K562 (cell line): ENCODE measurements at regions not wholly inside any gene's neighbourhood (a gene's known extent, or its start where the extent isn't known, plus 50 kb on each side); places are given as distances from the start of the nearest gene placed in this dataset.

Experiments used
- ATAC-seq: fragments of 200-7000 bp; cut with Tn5 transposase; 3 replicates; pipeline ENCODE4 v1.9.1; 2020; ENCODE audit warnings: moderate library complexity
- BruUV-seq: library from RNA; stranded (reverse); fragments of 400-500 nt; replicated peaks from 2 replicates; lab custom pipeline; 2021; lab: Mats Ljungman, UMichigan
- CTCF ChIA-PET: fragments of 300-600 bp; formaldehyde crosslinking; extraction: SDS; loops from one replicate; lab custom pipeline; 2021; ENCODE audit warnings: low intra/inter-chr PET ratio; lab: Yijun Ruan, JAX
- POLR2A ChIA-PET: fragments of 300-600, 350-650 bp; sonication (Branson Sonifier 250); formaldehyde crosslinking; extraction: SDS; loops from one replicate; lab custom pipeline; 2021; ENCODE audit warnings: antibody characterized with exemption, inconsistent platforms; lab: Yijun Ruan, JAX
- DNase-seq, 4 experiments: peaks; one replicate each; pipeline versions ENCODE4 v3.0.0 to v3.0.0-alpha.2; 2011 to 2018; ENCODE audit warnings: low spot score in 3 of 4, mixed read lengths in 3 of 4; ENCODE audit errors: extremely low read depth in 1 of 4
- FAIRE-seq: peaks from 2 replicates; lab custom pipeline; 2011; peaks lifted over from hg19 to GRCh38; lab: Jason Lieb, UNC
- H2AFZ ChIP-seq: 2 replicates; pipeline ENCODE4 v1.6.0; 2011; ENCODE audit warnings: low read depth, low read length, control low read depth, inconsistent platforms
- H3K27ac ChIP-seq: fragments of 200-600 bp; 3 replicates; pipeline ENCODE4 v1.8.0; 2011; ENCODE audit warnings: low read depth, mild to moderate bottlenecking, control low read depth, inconsistent platforms, low read length, moderate library complexity, mixed read lengths; ENCODE audit errors: extremely low read depth
- H3K27me3 ChIP-seq, 2 experiments: fragments of 300-600 bp in 1 of 2; 2 replicates in 1 of 2; 3 replicates in 1 of 2; pipeline versions ENCODE4 v1.6.0 to v1.8.0; 2011; ENCODE audit warnings: inconsistent platforms in 2 of 2, low read length in 2 of 2, mild to moderate bottlenecking in 1 of 2, mixed read lengths in 1 of 2, moderate library complexity in 1 of 2; ENCODE audit not compliant: control insufficient read depth in 2 of 2, insufficient read depth in 2 of 2
- H3K36me3 ChIP-seq: fragments of 300-600 bp; 3 replicates; pipeline ENCODE4 v1.8.0; 2011; ENCODE audit warnings: mild to moderate bottlenecking, low read length, inconsistent platforms; ENCODE audit not compliant: control insufficient read depth, insufficient read depth
- H3K4me1 ChIP-seq, 2 experiments: fragments of 200-600 bp in 1 of 2; replicated peaks in 1 of 2; 2 replicates in 1 of 2; 3 replicates in 1 of 2; pipeline versions ENCODE4 v1.5.1 to v1.8.0; 2011; ENCODE audit warnings: inconsistent platforms in 2 of 2, low read length in 2 of 2, mild to moderate bottlenecking in 1 of 2, mixed read lengths in 1 of 2, moderate library complexity in 1 of 2; ENCODE audit not compliant: control insufficient read depth in 2 of 2, insufficient read depth in 2 of 2
- H3K4me2 ChIP-seq: 2 replicates; pipeline ENCODE4 v1.6.1; 2011; ENCODE audit warnings: low read length, control low read depth, inconsistent platforms, mixed read lengths; ENCODE audit not compliant: insufficient read depth
- H3K4me3 ChIP-seq: fragments of 200-600 bp; sonication (generic), shearing (Covaris generic); 2 replicates; pipeline ENCODE4 v1.5.1; 2016; ENCODE audit warnings: control low read depth, inconsistent platforms
- H3K79me2 ChIP-seq: fragments of 200-600 bp; 3 replicates; pipeline ENCODE4 v1.8.0; 2011; ENCODE audit warnings: low read length, inconsistent platforms; ENCODE audit not compliant: control insufficient read depth, insufficient read depth
- H3K9ac ChIP-seq, 2 experiments: 2 replicates each; pipeline versions ENCODE4 v1.6.0 to v1.6.1; 2011; ENCODE audit warnings: low read depth in 2 of 2, low read length in 2 of 2, control low read depth in 1 of 2, inconsistent platforms in 1 of 2, mild to moderate bottlenecking in 1 of 2, mixed read lengths in 1 of 2; ENCODE audit not compliant: insufficient read depth in 1 of 2
- H3K9me1 ChIP-seq: one replicate; pipeline ENCODE4 v1.6.0; 2011; ENCODE audit warnings: inconsistent platforms, mild to moderate bottlenecking, low read length, moderate library complexity; ENCODE audit not compliant: control insufficient read depth, insufficient read depth
- H3K9me3 ChIP-seq: replicated peaks from 2 replicates; pipeline ENCODE4 v1.5.1; 2011; ENCODE audit warnings: low read depth, low read length, inconsistent platforms; ENCODE audit not compliant: control insufficient read depth, insufficient read depth
- H4K20me1 ChIP-seq: replicated peaks from 2 replicates; pipeline ENCODE4 v1.6.1; 2011; ENCODE audit warnings: low read length, inconsistent platforms, mixed read lengths; ENCODE audit not compliant: control insufficient read depth, insufficient read depth
- CBFA2T3 ChIP-seq: fragments of 450-650 bp; IDR thresholded peaks from 2 replicates; pipeline ENCODE4 v1.6.1; 2017
- DEAF1 ChIP-seq: fragments of 450-650 bp; formaldehyde crosslinking; IDR thresholded peaks from 2 replicates; pipeline ENCODE4 v1.4.0; 2020; ENCODE audit warnings: mild to moderate bottlenecking, moderate library complexity
- HOXB6 ChIP-seq: fragments of 250-450 bp; sonication (Bioruptor Pico); IDR thresholded peaks from 2 replicates; pipeline ENCODE4 v1.5.1; 2022; ENCODE audit warnings: mild to moderate bottlenecking, borderline replicate concordance
- KDM2B ChIP-seq: fragments of 250-450 bp; sonication (Bioruptor Pico); IDR thresholded peaks from 2 replicates; pipeline ENCODE4 v1.8.0; 2021; ENCODE audit warnings: mild to moderate bottlenecking, moderate library complexity
- MYC ChIP-seq, 2 experiments: fragments of 250-450 bp in 1 of 2; sonication (Bioruptor Pico) in 1 of 2; IDR thresholded peaks; 2 replicates each; pipeline versions ENCODE4 v1.5.1 to v1.6.1; 2012 to 2021; ENCODE audit warnings: low read depth in 2 of 2, borderline replicate concordance in 1 of 2, improper control_type of control experiment in 1 of 2, low read length in 1 of 2, mild to moderate bottlenecking in 1 of 2, moderate library complexity in 1 of 2
- RB1 ChIP-seq: fragments of 450-650 bp; IDR thresholded peaks from 2 replicates; pipeline ENCODE4 v1.6.1; 2017; ENCODE audit warnings: low read depth, mild to moderate bottlenecking
- SAP30 ChIP-seq: fragments of 200-600 bp; sonication (generic); IDR thresholded peaks from 2 replicates; pipeline ENCODE4 v1.6.1; 2012; ENCODE audit warnings: borderline replicate concordance, low read depth, mild to moderate bottlenecking, moderate library complexity, low read length, control low read depth, inconsistent platforms; ENCODE audit not compliant: insufficient read depth, poor library complexity, severe bottlenecking
- SMAD4 ChIP-seq: fragments of 250-450 bp; sonication (Bioruptor Pico); conservative IDR thresholded peaks from 2 replicates; pipeline ENCODE4 v1.8.0; 2021; ENCODE audit warnings: inconsistent platforms, mild to moderate bottlenecking, moderate library complexity
- SUPT5H ChIP-seq: fragments of 450-650 bp; IDR thresholded peaks from 2 replicates; pipeline ENCODE4 v1.6.1; 2016
- ZNF146 ChIP-seq: IDR thresholded peaks from one replicate; pipeline ENCODE4 v1.6.1; 2018; ENCODE audit warnings: missing compliant biosample characterization; ENCODE audit not compliant: unreplicated experiment
- ZNF445 ChIP-seq: fragments of 250-450 bp; sonication (Bioruptor Pico); IDR thresholded peaks from 2 replicates; pipeline ENCODE4 v1.4.0; 2020; ENCODE audit warnings: low read depth, mild to moderate bottlenecking, moderate library complexity
- ZNF561 ChIP-seq: fragments of 450-650 bp; formaldehyde crosslinking; conservative IDR thresholded peaks from 2 replicates; pipeline ENCODE4 v1.4.0; 2020; ENCODE audit warnings: mild to moderate bottlenecking, moderate library complexity
- ZNF778 ChIP-seq: fragments of 450-650 bp; formaldehyde crosslinking; IDR thresholded peaks from 2 replicates; pipeline ENCODE4 v1.4.0; 2020; ENCODE audit warnings: mild to moderate bottlenecking, moderate library complexity
- WGBS: fragments of 100-300 bp; shearing (Covaris generic); methylation state at CpG from one replicate; pipeline ENCODE4 v1.1.6; 2016; ENCODE audit warnings: low coverage, mixed read lengths; ENCODE audit not compliant: insufficient coverage; ENCODE audit errors: missing lambda C conversion rate; 5-methylcytosine and 5-hydroxymethylcytosine counted together
- in situ Hi-C: fragments of 300-500 bp; cut with MboI; formaldehyde crosslinking; loops from 4 replicates; pipeline ENCODE4 v1.15.0; 2018; ENCODE audit warnings: inconsistent platforms, mixed read lengths
- intact Hi-C: fragments of 100-400 bp; cut with micrococcal nuclease; formaldehyde crosslinking; loops from 2 replicates; pipeline ENCODE4 v1.14.2; 2022
- TF ChIP-seq, protein P1 (sequence below): fragments of 200-800 bp; sonication (Bioruptor generic); IDR thresholded peaks from 2 replicates; pipeline ENCODE4 v1.6.1; 2017; ENCODE audit warnings: missing genetic modification characterization, missing compliant biosample characterization
- TF ChIP-seq, protein P2 (sequence below): fragments of 250-450 bp; sonication (Bioruptor Pico); IDR thresholded peaks from 2 replicates; pipeline ENCODE4 v1.4.0; 2020

DNA sequence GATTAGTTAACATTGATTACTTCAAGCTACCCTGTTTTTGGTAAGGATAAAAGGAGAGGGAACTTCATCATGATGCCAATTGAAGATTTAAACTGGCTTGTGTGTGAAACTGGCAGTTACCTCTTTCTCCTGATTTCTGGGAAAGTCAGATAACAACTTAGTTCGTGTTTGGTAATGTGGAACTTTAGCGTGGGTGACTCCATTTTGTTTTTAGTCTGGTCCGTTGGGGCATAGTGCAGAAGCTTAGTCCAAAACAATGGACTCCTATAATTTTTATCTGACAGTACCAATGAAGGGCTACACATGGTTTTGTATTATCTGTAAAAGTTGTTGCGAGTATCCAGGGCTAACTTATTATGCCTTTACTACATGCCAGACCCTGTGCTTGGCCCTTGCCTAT is 294.9 kb downstream of the GUCY2F start:
- ATAC-seq (no peak), DNase-seq (no peak), FAIRE-seq (no peak)
- Histone ChIP-seq H3K9me3 (no peaks in the 10 kb centered on the region), H3K27ac (no peak overlapping the region), H2AFZ (no peak overlapping the region), H3K4me3 (no peak overlapping the region), H4K20me1 (no peaks in the 10 kb centered on the region), H3K4me2 (no peak overlapping the region), H3K9me1 (no peaks in the 10 kb centered on the region), H3K9ac (no peak overlapping the region), H3K36me3 (no peaks in the 10 kb centered on the region), H3K79me2 (no peaks in the 10 kb centered on the region), H3K27me3 (no peaks in the 10 kb centered on the region), H3K4me1 (no peaks in the 10 kb centered on the region)
- in situ Hi-C loops (no loop called here), intact Hi-C loops (no loop called here)
- CTCF ChIA-PET: no interaction called here
- BruUV-seq: no TSS peak
- no peak for TF ChIP-seq MYC (IDR thresholded peaks at IDR 0.05; ENCODE audit: low read depth, low read length)
- no peak for TF ChIP-seq MYC (CRISPR knock-in tag; IDR thresholded peaks at IDR 0.05; ENCODE audit: borderline replicate concordance, low read depth)
- no peak for TF ChIP-seq ZNF561
- TF ChIP-seq SUPT5H: no peak
- no peak for TF ChIP-seq ZNF778 (CRISPR knock-in tag)
- TF ChIP-seq KDM2B (CRISPR knock-in tag): no peak
- TF ChIP-seq, protein P1, sequence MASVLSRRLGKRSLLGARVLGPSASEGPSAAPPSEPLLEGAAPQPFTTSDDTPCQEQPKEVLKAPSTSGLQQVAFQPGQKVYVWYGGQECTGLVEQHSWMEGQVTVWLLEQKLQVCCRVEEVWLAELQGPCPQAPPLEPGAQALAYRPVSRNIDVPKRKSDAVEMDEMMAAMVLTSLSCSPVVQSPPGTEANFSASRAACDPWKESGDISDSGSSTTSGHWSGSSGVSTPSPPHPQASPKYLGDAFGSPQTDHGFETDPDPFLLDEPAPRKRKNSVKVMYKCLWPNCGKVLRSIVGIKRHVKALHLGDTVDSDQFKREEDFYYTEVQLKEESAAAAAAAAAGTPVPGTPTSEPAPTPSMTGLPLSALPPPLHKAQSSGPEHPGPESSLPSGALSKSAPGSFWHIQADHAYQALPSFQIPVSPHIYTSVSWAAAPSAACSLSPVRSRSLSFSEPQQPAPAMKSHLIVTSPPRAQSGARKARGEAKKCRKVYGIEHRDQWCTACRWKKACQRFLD: no peak
- TF ChIP-seq, protein P2, sequence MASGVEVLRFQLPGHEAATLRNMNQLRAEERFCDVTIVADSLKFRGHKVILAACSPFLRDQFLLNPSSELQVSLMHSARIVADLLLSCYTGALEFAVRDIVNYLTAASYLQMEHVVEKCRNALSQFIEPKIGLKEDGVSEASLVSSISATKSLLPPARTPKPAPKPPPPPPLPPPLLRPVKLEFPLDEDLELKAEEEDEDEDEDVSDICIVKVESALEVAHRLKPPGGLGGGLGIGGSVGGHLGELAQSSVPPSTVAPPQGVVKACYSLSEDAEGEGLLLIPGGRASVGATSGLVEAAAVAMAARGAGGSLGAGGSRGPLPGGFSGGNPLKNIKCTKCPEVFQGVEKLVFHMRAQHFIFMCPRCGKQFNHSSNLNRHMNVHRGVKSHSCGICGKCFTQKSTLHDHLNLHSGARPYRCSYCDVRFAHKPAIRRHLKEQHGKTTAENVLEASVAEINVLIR: no peak
- TF ChIP-seq DEAF1 (CRISPR knock-in tag): no peak
- no peak for TF ChIP-seq CBFA2T3
- TF ChIP-seq SMAD4: no peak
- no peak for TF ChIP-seq HOXB6 (CRISPR knock-in tag)
- TF ChIP-seq RB1: no peak
- no peak for TF ChIP-seq ZNF445 (CRISPR knock-in tag)
- TF ChIP-seq ZNF146 (CRISPR knock-in tag): no peak
- no peak for TF ChIP-seq SAP30
- POLR2A ChIA-PET: no interaction called here
- 0% methylated on average over 4 of the region's 4 CpGs for WGBS
